ENCODE measurements at regions not wholly inside any gene's neighbourhood (a gene's known extent, or its start where the extent isn't known, plus 50 kb on each side); places are given as distances from the start of the nearest gene placed in this dataset.

GRCh38 chr5:143761663-143762062 lies 50.3 kb upstream of the HMHB1 start:
- Histone ChIP-seq H3K27me3 (ENCODE audit: low read depth, low read length) (no peaks in the 10 kb centered on the region), H3K79me2 (ENCODE audit: low read length) (no peaks in the 10 kb centered on the region), H3K4me2 (ENCODE audit: low read length) (no peak overlapping the region), H3K9ac (ENCODE audit: low read length) (no peak overlapping the region), H3K4me1 (ENCODE audit: low read length) (peaks cover 31% of the 10 kb centered on the region), H3K27ac (ENCODE audit: low read length) (no peak overlapping the region), H3K9me3 (ENCODE audit: insufficient read depth, low read length) (no peaks in the 10 kb centered on the region), H3K36me3 (replicated peaks; ENCODE audit: low read depth, low read length) (no peaks in the 10 kb centered on the region), H2AFZ (ENCODE audit: low read depth, low read length) (no peak overlapping the region), H3K4me3 (ENCODE audit: low read length) (no peak overlapping the region), H4K20me1 (ENCODE audit: insufficient read depth, low read length) (no peaks in the 10 kb centered on the region)
- no peak for TF ChIP-seq CTCF (IDR thresholded peaks at IDR 0.05; ENCODE audit: low read depth, low read length)
- TF ChIP-seq EZH2phosphoT487 (IDR thresholded peaks at IDR 0.05; ENCODE audit: low read depth) = no peak

GRCh38 chr5:143760755-143761154 lies 51.2 kb upstream of the HMHB1 start:
- peaks cover 31% of the 10 kb centered on the region for H3K4me1 ChIP-seq (ENCODE audit: low read length)
- no peak overlapping the region for H3K4me3 ChIP-seq (ENCODE audit: low read length)
- no peaks in the 10 kb centered on the region for H3K36me3 ChIP-seq (replicated peaks; ENCODE audit: low read depth, low read length)
- H3K27ac ChIP-seq (ENCODE audit: low read length) = no peak overlapping the region
- no peak overlapping the region for H3K4me2 ChIP-seq (ENCODE audit: low read length)
- no peak overlapping the region for H3K9ac ChIP-seq (ENCODE audit: low read length)
- TF ChIP-seq EZH2phosphoT487 (IDR thresholded peaks at IDR 0.05; ENCODE audit: low read depth) (no peak), CTCF (IDR thresholded peaks at IDR 0.05; ENCODE audit: low read depth, low read length) (no peak)
- H2AFZ ChIP-seq (ENCODE audit: low read depth, low read length) = no peak overlapping the region
- no peaks in the 10 kb centered on the region for H4K20me1 ChIP-seq (ENCODE audit: insufficient read depth, low read length)
- H3K9me3 ChIP-seq (ENCODE audit: insufficient read depth, low read length) = no peaks in the 10 kb centered on the region
- no peaks in the 10 kb centered on the region for H3K79me2 ChIP-seq (ENCODE audit: low read length)
- H3K27me3 ChIP-seq (ENCODE audit: low read depth, low read length) = no peaks in the 10 kb centered on the region

GRCh38 chr5:143760131-143760505 lies 51.8 kb upstream of the HMHB1 start:
- no peaks in the 10 kb centered on the region for H4K20me1 ChIP-seq (ENCODE audit: insufficient read depth, low read length)
- H3K4me3 ChIP-seq (ENCODE audit: low read length) = no peak overlapping the region
- H3K4me2 ChIP-seq (ENCODE audit: low read length) = peak overlapping the region; percentile 50
- H3K9ac ChIP-seq (ENCODE audit: low read length) = no peak overlapping the region
- TF ChIP-seq EZH2phosphoT487 (IDR thresholded peaks at IDR 0.05; ENCODE audit: low read depth) (no peak), CTCF (IDR thresholded peaks at IDR 0.05; ENCODE audit: low read depth, low read length) (no peak)
- H3K4me1 ChIP-seq (ENCODE audit: low read length) = peaks cover 31% of the 10 kb centered on the region
- no peak overlapping the region for H2AFZ ChIP-seq (ENCODE audit: low read depth, low read length)
- H3K27ac ChIP-seq (ENCODE audit: low read length) = no peak overlapping the region
- H3K36me3 ChIP-seq (replicated peaks; ENCODE audit: low read depth, low read length) = no peaks in the 10 kb centered on the region
- H3K9me3 ChIP-seq (ENCODE audit: insufficient read depth, low read length) = no peaks in the 10 kb centered on the region
- H3K79me2 ChIP-seq (ENCODE audit: low read length) = no peaks in the 10 kb centered on the region
- H3K27me3 ChIP-seq (ENCODE audit: low read depth, low read length) = no peaks in the 10 kb centered on the region

- Histone ChIP-seq H3K27me3 (ENCODE audit: low read depth, low read length) (no peaks in the 10 kb centered on the region), H3K27ac (ENCODE audit: low read length) (no peak overlapping the region), H3K4me3 (ENCODE audit: low read length) (no peak overlapping the region), H3K79me2 (ENCODE audit: low read length) (no peaks in the 10 kb centered on the region), H3K4me2 (ENCODE audit: low read length) (peak overlapping the region; percentile 50), H3K36me3 (replicated peaks; ENCODE audit: low read depth, low read length) (no peaks in the 10 kb centered on the region), H3K9me3 (ENCODE audit: insufficient read depth, low read length) (no peaks in the 10 kb centered on the region), H2AFZ (ENCODE audit: low read depth, low read length) (no peak overlapping the region), H3K9ac (ENCODE audit: low read length) (no peak overlapping the region), H3K4me1 (ENCODE audit: low read length) (peaks cover 31% of the 10 kb centered on the region), H4K20me1 (ENCODE audit: insufficient read depth, low read length) (no peaks in the 10 kb centered on the region)
- no peak for TF ChIP-seq EZH2phosphoT487 (IDR thresholded peaks at IDR 0.05; ENCODE audit: low read depth)
- TF ChIP-seq CTCF (IDR thresholded peaks at IDR 0.05; ENCODE audit: low read depth, low read length) = no peak
Observed at GRCh38 chr5:143759396-143760130, 52.4 kb upstream of the HMHB1 start.
